Hepatocyte (in vitro differentiated cells): ENCODE measurements at regions not wholly inside any gene's neighbourhood (a gene's known extent, or its start where the extent isn't known, plus 50 kb on each side); places are given as distances from the start of the nearest gene placed in this dataset.

ENCODE experiments used
- DNase-seq: peaks from one replicate; pipeline ENCODE4 v3.0.0-alpha.2; 2016; ENCODE audit warnings: low spot score
- H2AFZ ChIP-seq: fragments of 200-600 bp; sonication (generic); 2 replicates; pipeline ENCODE4 v1.6.0; 2016; ENCODE audit warnings: antibody characterized with exemption, mild to moderate bottlenecking
- H3K27ac ChIP-seq: fragments of 200-600 bp; sonication (generic); 2 replicates; pipeline ENCODE4 v1.5.1; 2016; ENCODE audit warnings: mild to moderate bottlenecking
- H3K27me3 ChIP-seq: fragments of 200-600 bp; sonication (generic); 2 replicates; pipeline ENCODE4 v1.6.1; 2016
- H3K36me3 ChIP-seq: fragments of 200-600 bp; sonication (generic); replicated peaks from 2 replicates; pipeline ENCODE4 v1.5.1; 2016; ENCODE audit warnings: low read depth; ENCODE audit not compliant: insufficient read depth
- H3K4me1 ChIP-seq: fragments of 200-600 bp; sonication (generic); 2 replicates; pipeline ENCODE4 v1.5.1; 2016; ENCODE audit warnings: mild to moderate bottlenecking, moderate library complexity; ENCODE audit not compliant: insufficient read depth
- H3K4me2 ChIP-seq: fragments of 200-600 bp; sonication (generic); 2 replicates; pipeline ENCODE4 v1.6.0; 2016
- H3K4me3 ChIP-seq: fragments of 200-600 bp; sonication (generic); 2 replicates; pipeline ENCODE4 v1.5.1; 2016; ENCODE audit warnings: mild to moderate bottlenecking
- H3K79me2 ChIP-seq: fragments of 200-600 bp; sonication (generic); 2 replicates; pipeline ENCODE4 v1.6.0; 2017; ENCODE audit warnings: mild to moderate bottlenecking
- H3K9me2 ChIP-seq: fragments of 200-600 bp; sonication (generic); replicated peaks from 2 replicates; pipeline ENCODE4 v1.6.0; 2017; ENCODE audit warnings: mild to moderate bottlenecking; ENCODE audit not compliant: insufficient read depth
- H3K9me3 ChIP-seq: fragments of 200-600 bp; sonication (generic); 2 replicates; pipeline ENCODE4 v1.5.1; 2016; ENCODE audit warnings: low read depth, mild to moderate bottlenecking
- H4K20me1 ChIP-seq: fragments of 200-600 bp; sonication (generic); 2 replicates; pipeline ENCODE4 v1.6.0; 2016; ENCODE audit warnings: mild to moderate bottlenecking; ENCODE audit not compliant: insufficient read depth, poor library complexity, severe bottlenecking
- CTCF ChIP-seq: fragments of 200-600 bp; sonication (generic); IDR thresholded peaks from 2 replicates; pipeline ENCODE4 v1.5.1; 2016; ENCODE audit warnings: antibody characterized with exemption, mild to moderate bottlenecking; ENCODE audit not compliant: poor library complexity
- EZH2 ChIP-seq: fragments of 200-600 bp; sonication (generic); IDR thresholded peaks from 2 replicates; pipeline ENCODE4 v1.6.1; 2016; ENCODE audit warnings: antibody characterized with exemption, mild to moderate bottlenecking, borderline replicate concordance
- EZH2phosphoT487 ChIP-seq: fragments of 200-600 bp; sonication (generic); IDR thresholded peaks from one replicate; pipeline ENCODE4 v1.6.1; 2018; ENCODE audit warnings: antibody characterized with exemption, mild to moderate bottlenecking, low read depth, moderate library complexity; ENCODE audit not compliant: unreplicated experiment, severe bottlenecking
- WGBS: methylation state at CpG from one replicate; pipeline ENCODE4 v1.1.6; 2016; ENCODE audit warnings: low lambda C conversion rate; ENCODE audit errors: missing lambda C conversion rate; 5-methylcytosine and 5-hydroxymethylcytosine counted together

- Histone ChIP-seq H4K20me1 (no peaks in the 10 kb centered on the region), H3K4me2 (no peak overlapping the region), H3K27me3 (no peaks in the 10 kb centered on the region), H3K9me3 (no peaks in the 10 kb centered on the region), H3K4me3 (no peak overlapping the region), H3K27ac (no peak overlapping the region), H3K9me2 (no peaks in the 10 kb centered on the region), H3K4me1 (no peaks in the 10 kb centered on the region), H3K36me3 (no peaks in the 10 kb centered on the region), H3K79me2 (no peaks in the 10 kb centered on the region), H2AFZ (no peak overlapping the region)
- TF ChIP-seq EZH2phosphoT487 = no peak
- no peak for DNase-seq
These were observed 81.7 kb upstream of the CHRDL1 start for GRCh38 chrX:110877326-110877725.

- Histone ChIP-seq H3K9me2 (no peaks in the 10 kb centered on the region), H3K4me3 (no peak overlapping the region), H4K20me1 (no peaks in the 10 kb centered on the region), H3K79me2 (no peaks in the 10 kb centered on the region), H2AFZ (no peak overlapping the region), H3K27ac (no peak overlapping the region), H3K27me3 (no peaks in the 10 kb centered on the region), H3K4me1 (no peaks in the 10 kb centered on the region), H3K9me3 (no peaks in the 10 kb centered on the region), H3K4me2 (no peak overlapping the region), H3K36me3 (no peaks in the 10 kb centered on the region)
- TF ChIP-seq EZH2 = no peak
- no peak for TF ChIP-seq EZH2phosphoT487
- TF ChIP-seq CTCF = no peak
- 57% methylated on average over 3 of the region's 3 CpGs for WGBS
- DNase-seq = no peak
These were observed 76.2 kb upstream of the CHRDL1 start for GRCh38 chrX:110871839-110872238.

- 51% methylated on average over 2 of the region's 2 CpGs for WGBS
- Histone ChIP-seq H3K27ac (no peak overlapping the region), H3K4me2 (no peak overlapping the region), H3K36me3 (no peaks in the 10 kb centered on the region), H3K27me3 (no peaks in the 10 kb centered on the region), H3K4me1 (no peaks in the 10 kb centered on the region), H3K4me3 (no peak overlapping the region), H3K9me3 (no peaks in the 10 kb centered on the region), H3K9me2 (no peaks in the 10 kb centered on the region), H3K79me2 (no peaks in the 10 kb centered on the region), H2AFZ (no peak overlapping the region), H4K20me1 (no peaks in the 10 kb centered on the region)
- no peak for DNase-seq
- TF ChIP-seq EZH2 = no peak
- no peak for TF ChIP-seq CTCF
- TF ChIP-seq EZH2phosphoT487 = no peak
These were observed 70.8 kb upstream of the CHRDL1 start for GRCh38 chrX:110866421-110866820.

- no peak for DNase-seq
- no peaks in the 10 kb centered on the region for H3K27me3 ChIP-seq
- H3K36me3 ChIP-seq = no peaks in the 10 kb centered on the region
- no peak overlapping the region for H2AFZ ChIP-seq
- no peak overlapping the region for H3K4me2 ChIP-seq
- no peak overlapping the region for H3K27ac ChIP-seq
- WGBS = 48% methylated on average over 1 of the region's 1 CpG
- TF ChIP-seq EZH2 (no peak), CTCF (no peak), EZH2phosphoT487 (no peak)
- no peaks in the 10 kb centered on the region for H4K20me1 ChIP-seq
- H3K79me2 ChIP-seq = no peaks in the 10 kb centered on the region
- no peak overlapping the region for H3K4me3 ChIP-seq
- H3K9me3 ChIP-seq = no peaks in the 10 kb centered on the region
- H3K9me2 ChIP-seq = no peaks in the 10 kb centered on the region
- no peaks in the 10 kb centered on the region for H3K4me1 ChIP-seq
These were observed 68.3 kb upstream of the CHRDL1 start for GRCh38 chrX:110863883-110864282.
